GM18505 (cell line): ENCODE measurements at regions not wholly inside any gene's neighbourhood (a gene's known extent, or its start where the extent isn't known, plus 50 kb on each side); places are given as distances from the start of the nearest gene placed in this dataset.
"Not testable (repeated sequence)": the region's sequence is repeated elsewhere in the genome, so short reads cannot be mapped to it uniquely, and the experiment has no call there.

ENCODE experiments used
- ATAC-seq: cut with Tn5 transposase; IDR thresholded peaks from one replicate; pipeline ENCODE4 v1.9.1; 2021; ENCODE audit not compliant: unreplicated experiment

DNA sequence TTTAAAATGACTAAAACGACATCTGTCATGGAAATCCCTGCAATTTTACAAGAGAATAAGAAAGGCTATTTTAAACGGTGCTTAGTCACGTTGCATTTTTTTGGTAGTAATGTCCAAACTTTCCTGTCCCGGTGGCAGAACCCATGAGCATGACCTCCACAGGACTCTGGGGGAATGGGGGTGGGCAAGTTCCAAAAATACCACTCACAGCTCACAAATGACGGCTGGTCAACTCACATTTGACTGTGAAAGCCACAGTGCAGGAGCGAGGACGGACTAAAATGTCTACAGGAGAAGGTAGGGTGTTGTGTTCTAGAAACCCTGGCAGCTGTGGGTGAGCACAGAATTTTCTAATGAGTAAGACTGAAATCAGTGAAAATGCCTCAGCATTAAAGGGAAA lies 331.5 kb downstream of the BCL2L11 start:
- not testable (repeated sequence) for ATAC-seq

DNA sequence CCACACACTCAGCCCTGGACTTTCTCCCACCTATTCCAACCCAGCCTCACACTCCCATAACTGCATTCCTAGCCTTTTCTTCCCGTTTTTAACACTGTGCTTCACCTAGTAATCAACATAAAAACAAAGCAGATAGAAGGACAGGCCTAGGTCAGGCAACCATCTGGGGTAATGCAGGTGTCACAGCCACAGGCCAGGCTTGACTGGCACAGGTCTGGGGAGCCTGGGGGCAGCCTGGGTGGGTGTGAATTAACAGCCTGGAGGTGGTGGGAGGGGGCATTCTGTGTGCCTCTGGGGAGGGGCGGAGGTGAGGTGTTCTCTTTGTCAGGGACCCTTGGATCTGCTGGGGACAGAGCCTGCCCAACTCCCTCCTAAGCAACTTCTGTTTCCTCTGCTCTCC lies 332.6 kb downstream of the BCL2L11 start:
- not testable (repeated sequence) for ATAC-seq

DNA sequence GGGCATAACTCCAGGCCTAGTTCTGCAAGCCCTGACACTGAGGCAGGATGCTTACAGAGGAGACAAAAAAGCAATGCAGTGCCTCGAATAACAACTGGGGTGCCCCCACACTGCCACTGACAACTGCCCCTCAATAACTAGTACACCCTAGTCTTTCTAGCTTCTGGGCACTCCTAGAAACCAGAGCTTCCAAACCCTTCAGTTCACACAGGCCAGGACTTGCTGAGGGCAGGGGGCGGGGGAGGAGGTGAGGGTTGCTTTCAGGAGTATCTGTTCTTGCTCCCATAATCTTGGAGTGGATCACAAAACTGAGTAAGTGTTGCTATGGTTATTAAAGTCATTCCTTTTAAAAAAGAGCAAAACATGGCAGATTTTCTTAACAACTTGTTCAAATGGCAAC lies 333.1 kb downstream of the BCL2L11 start:
- not testable (repeated sequence) for ATAC-seq

DNA sequence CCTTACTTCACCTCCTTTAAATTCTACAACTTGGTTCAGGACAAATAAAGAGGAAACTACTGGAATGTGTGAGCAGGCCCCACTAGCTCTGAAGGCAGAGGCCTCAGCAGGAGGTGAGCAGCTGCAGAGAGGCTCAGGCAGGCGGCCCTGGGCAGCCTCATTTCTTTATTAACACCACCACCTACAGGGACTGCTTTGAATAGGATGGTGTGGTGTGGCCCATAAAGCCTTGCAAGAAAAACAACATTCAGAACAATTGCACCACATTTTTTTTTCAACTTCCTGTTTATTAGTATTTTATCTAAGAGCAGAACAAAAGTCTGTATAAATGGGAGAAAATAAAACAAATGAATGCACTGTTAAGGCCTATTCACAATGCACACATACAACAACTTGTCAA lies 333.7 kb downstream of the BCL2L11 start:
- ATAC-seq = peak; percentile 83

DNA sequence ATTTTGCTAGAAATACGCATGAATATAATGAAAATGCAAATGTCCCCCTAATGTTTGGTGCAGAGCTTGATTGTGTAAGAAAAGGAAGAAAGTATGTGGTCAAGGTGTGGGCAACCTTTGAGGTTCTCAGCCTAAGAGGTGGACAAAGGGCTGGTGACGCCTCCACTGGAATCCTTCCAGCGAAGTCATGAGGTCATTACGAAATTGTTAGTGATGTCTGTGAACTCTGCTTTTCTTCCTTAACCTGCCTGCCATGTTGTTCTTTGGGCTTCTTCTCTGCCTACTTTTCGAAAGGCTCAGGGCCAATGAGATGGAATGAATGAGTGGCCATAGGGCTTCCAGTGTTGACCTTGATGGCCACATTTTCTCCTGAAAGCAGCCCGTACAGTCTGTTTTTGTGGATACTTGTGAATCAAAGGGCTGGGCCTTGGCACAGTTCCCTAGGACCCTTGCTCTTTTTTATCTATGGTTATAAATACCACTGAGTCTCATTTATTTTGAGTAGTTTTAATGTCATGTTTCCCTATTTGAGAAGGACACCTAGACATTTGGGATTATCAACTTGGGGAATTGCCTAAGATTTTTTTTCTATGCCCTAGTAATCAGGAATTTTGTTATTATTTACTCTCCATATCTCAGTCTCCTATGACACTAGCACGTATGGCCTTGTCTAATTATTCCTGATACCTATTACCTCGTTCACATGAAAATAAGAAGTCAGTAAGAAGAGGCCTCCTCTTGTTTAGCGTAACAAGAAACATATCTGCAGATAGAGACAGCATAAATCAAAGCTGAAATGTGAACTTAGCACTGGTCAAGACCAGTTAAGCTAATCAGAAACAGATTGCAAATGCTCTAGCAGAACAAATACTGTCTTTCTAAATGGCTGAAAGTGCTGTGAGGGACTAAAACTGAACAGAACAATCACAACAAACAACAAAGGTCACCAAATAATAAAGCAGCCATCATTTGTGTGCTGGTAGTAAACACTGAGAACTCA lies 334.6 kb downstream of the BCL2L11 start:
- ATAC-seq = not testable (repeated sequence)

DNA sequence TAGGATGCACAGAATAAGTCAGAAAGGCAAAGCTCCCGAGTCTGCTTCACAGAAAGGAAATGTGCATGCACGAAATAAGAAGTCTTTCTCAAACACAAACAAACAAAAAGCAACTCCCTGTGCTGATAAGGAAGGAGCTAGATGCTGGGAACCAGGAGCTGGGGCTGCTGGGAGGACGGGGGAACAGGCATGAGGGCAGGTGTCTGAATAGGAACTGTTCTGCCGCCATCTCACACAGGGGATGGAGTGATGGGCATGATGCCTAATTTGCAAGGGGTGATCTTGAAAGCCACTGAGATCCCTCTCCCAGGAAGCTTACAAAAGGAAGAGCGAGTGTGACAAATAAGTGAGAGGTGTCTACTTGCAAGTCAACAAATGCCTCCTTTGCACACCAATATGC lies 336.5 kb downstream of the BCL2L11 start:
- not testable (repeated sequence) for ATAC-seq

DNA sequence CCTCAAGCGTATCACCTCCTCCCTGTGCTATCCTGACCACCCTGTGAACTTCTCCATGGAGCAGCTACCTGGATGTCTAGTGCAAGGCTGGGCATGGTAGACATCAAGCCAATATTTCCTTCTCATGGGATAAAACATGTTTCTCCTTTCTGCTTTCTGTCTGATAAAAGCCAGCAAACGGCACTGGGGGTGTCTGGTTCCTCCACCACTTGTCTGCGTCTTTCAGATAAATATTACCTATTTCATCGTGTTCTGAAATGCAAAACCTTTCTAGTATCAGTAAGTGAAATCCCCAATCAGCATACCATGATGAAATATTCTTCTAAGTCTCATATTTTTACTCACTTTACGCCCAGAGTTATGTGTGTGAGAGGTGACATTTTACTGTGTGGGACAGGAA lies 340.2 kb downstream of the BCL2L11 start:
- not testable (repeated sequence) for ATAC-seq

DNA sequence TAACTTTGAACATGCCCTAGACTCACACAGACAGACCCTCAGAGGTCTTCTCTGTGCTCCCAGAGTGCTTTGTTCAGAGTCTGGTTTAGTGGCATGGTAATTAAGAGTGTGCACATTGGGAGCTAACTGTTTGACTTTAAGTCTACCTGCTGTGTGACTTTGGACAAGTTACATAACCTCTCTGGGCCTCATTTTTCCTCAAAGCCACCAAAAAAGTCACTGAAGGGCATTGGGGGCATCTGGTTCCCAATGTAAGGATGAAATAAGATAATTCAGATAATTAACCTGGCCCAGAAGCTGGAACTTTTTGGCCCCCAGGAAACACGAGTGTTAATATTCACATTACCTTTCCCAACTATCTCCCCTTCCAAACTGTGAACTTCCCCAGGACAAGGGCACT lies 341.1 kb downstream of the BCL2L11 start:
- not testable (repeated sequence) for ATAC-seq

DNA sequence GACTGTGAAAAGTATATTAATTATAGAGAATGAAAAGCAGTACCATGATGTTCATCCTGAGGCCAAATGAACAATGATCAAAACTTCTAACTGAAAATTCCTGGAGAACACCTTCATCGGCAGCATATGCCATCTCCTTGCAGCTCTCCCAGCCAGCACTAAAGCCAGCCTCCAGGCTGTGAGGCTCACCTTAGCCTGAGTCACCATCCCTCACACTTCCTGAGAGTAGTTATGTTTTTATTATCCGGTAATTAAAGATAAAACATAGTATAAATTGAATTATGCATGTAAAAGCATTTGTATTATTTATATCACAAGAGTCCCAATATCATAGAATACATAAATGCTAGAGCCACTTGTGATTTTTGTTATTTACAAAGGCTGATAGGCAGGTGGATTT lies 341.9 kb downstream of the BCL2L11 start:
- ATAC-seq = not testable (repeated sequence)

DNA sequence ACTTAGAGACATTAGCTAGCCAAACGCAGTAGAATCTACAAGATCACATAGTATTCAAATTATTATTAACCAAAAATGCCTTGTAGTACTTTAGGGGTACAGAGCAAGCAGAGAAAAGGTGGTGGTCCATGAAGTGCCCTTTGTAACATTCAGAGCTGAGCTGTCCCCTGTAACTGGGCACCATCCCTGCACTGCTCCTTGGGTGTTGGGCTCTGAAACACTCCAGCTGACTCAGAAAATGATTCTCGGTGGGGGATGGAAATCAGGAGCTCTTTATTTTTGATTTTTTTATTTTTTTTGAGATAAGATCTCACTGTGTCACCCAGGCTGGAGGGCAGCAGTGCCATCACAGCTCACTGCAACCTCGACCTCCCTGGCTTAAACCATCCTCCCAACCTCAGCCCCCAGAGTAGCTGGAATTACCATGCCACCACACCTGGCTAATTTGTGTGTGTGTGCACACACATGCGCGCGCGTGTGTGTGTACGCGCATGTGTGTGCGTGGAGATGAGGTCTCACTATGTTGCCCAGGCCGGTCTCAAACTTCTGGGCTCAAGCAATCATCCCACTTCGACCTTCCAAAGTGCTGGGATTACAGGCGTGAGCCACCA lies 342.6 kb downstream of the BCL2L11 start:
- ATAC-seq = not testable (repeated sequence)

DNA sequence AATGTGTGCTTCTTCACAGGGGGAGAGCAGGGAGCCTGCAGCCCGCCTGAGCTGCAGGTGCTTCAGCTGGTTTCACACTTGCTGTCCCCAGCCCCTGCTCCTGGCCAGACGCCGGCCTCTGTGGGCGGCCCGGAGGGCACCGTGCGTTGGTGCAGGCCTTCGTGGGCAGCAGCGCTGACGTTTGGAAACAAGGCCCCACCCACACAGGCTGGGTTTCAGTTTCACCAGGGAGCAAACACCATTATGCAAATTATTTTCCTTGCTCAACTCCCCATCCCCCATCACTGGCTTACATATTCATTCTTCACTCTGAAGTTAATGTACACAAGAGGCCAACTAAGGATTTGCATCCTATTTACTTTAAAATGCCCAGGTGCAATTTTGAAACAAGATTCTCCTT lies 343.2 kb downstream of the BCL2L11 start:
- ATAC-seq = peak; percentile 93

DNA sequence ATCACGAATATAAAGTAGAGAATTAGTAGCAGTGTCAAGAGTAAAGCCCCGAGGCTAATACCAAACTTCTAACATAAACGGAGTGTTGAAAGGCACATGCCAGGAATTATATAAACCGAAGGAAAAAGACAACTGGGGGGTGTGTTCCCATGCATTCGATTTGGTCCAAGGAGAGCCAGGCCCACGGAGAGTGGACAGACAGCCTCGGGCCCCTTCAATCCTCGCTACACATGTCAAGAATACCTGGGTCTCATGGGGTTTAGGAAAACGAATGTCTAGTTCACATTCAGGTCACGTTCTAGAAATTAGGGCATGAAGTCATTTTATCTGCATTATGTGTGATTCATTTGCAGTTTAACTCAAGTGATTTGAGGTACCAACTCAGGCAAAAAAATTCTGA lies 343.7 kb downstream of the BCL2L11 start:
- not testable (repeated sequence) for ATAC-seq

DNA sequence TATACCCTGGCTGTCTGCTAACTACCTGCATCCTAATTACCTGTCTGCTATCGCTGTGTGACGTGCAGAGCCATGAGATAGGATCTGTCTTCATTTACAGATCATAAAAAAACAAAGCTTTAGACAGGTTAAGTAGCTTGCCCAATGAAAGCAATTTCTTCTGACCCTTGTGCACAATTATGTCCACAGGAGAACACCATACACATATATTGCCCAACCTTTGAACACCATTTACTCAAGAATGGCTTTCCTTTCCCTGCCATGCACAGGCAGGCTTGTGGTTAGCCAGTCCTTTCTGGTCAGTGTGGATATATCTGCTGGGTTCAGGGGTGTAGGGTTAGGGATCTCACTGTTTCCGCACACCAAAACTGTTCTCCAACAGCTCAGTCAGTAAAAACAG lies 344.8 kb downstream of the BCL2L11 start:
- not testable (repeated sequence) for ATAC-seq

DNA sequence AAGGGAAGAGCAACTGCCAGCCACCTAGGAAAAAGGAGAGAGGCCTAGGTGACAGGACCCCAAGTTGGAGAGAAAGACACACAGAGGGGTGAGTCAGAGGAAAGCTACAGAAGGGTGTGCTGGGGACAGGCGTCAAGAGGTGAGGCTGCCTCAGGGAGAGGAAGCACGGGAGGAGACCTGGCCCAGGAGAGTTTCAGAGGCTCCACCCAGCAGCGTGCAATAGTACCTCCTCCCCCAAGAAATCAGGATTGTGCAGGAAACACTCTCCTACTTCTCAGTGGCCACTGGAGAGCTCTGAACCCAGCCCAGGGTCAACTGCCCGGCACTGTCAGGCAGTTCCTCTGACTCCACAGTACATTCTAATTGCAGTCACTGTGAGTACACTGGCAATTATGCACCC lies 346.0 kb downstream of the BCL2L11 start:
- not testable (repeated sequence) for ATAC-seq

DNA sequence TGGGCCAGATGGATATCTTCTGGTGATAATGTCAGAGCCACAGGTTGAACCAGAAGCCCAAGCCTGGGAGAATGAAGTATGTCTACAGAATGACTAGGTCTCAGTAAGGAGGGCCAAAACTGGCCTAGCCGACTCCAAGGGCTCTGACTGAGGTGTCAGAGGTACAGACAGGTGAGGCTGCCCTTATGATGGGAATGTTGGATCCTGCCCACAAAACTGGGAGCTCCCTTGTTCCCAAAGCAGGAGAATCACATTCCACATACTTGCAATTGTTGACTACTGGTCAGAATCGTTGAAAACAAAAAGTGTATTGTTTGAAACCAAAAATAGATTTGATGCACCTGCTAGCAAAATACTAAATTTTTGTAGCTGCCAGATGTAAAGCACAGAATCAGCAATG lies 350.2 kb downstream of the BCL2L11 start:
- not testable (repeated sequence) for ATAC-seq

DNA sequence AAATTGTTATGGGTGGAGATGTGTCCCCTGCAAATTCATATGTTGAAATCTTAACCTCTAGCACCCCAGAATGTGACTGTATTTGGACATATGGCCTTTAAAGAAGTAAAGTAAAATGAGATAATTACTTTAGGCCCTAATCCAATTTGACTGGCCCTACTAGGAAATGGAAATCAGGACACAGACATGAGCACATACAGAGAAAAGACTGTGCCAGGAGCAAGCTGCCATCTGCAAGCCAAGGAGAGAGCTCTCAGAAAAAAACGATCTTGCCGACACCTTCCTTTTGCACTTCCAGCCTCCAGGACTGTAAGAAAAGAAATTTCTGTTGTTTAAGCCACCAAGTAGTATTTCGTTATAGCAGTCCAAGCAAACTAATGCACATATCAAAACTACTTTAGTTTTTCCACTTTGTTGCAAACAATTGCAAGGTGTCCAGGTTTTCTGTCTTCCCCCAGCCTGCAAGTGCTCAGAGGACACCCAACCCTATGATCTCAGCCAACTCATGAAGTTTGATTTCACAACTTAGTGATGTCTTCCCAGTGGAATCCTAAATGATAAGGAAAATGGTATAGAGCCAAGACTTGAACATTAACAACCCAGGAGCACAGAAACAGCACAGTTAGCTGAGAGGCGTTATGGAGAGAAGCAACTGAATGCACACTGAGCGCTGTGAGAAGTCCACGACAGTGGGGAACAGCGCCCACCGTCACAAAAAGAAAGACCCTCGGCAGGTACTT lies 351.2 kb downstream of the BCL2L11 start:
- not testable (repeated sequence) for ATAC-seq

DNA sequence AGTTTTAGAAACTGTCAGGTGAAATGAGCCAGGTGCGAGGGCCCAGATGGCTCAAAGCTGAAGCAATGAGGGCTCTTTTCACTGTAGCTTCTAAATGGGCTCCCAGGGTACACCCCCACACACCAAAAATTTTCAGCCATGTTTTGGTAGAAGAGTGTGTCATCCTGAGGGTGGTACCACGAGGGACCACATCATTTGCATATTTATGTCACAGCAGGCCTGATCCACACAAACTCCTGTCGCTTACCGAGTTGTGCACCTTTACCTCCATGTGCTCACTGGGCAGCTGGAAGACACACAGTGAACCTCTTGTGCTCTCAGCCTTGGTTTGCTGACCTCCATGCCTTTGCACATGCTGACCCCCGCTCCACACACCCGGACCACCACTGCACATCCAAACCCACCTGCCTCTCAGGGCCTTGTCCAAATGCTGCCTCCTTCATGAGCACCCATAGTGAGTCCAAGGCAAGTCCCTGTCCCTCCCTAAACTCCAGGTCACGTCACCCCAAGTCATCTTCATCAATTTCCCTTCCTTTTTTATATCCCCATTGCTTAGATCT lies 352.2 kb downstream of the BCL2L11 start:
- not testable (repeated sequence) for ATAC-seq

DNA sequence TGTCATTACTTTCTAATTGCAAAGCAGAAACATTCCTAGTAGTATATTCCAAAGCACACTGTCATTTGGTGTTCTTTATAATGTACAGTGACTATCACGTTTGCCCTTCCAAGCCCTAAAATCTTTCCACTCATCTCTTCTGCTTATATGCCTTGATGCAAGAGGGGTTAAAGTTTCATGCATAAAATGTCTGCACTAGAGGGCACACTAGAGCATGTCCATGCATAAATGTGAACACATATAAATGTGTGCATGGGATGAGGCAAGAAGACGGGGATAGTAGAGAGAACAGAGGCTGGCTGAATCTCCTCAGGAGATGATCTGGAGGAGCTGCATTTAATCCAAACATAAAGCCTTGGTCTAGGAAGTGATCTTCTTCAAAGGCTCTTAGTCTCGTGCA lies 352.8 kb downstream of the BCL2L11 start:
- ATAC-seq = not testable (repeated sequence)

DNA sequence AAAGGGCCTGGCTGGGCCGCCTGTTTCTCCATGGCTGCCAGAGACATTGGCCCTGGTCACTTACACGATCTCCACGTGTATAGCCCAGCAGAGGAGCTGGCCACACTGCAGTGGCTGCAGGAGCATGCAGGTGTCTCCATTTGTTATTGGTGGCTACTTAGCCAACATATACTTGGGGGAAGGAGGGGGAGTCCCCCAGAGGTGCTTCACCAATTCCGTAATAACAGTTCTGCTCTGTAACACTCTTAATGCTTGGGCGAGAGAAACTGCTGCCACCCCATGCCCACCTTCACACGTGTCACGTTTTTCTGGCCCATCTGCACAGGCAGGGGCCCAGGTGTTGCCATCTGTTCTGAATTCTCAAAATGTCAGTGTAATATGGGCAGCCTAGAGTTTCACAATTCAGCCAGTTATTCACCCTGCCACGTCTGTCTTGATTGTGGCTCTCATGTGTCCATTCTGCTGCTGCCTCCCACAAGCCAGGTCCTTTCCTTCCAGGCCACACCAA lies 353.5 kb downstream of the BCL2L11 start:
- ATAC-seq = not testable (repeated sequence)

DNA sequence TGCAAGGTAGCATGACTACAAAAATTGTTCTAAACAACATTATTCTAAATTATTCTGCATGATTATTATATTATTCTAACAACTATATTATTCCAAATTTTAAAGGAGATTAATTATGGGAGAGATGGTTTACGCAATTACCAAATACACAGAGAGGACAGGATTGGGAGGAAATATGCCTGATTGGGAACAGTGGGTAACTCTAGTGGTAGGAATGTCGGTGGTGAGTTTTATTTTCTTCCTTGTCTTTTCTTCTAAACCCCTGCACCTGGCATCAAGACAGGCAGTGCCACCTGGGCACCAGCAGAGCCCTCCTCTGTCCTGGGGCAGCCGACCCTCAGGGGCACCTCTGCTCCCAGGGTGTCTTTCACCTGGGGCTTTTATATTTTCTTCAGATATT lies 357.6 kb downstream of the BCL2L11 start:
- ATAC-seq = not testable (repeated sequence)
